GM19372 (cell line): ENCODE measurements at regions not wholly inside any gene's neighbourhood (a gene's known extent, or its start where the extent isn't known, plus 50 kb on each side); places are given as distances from the start of the nearest gene placed in this dataset.
A peak's percentile ranks its signal among the peaks of the same experiment; 100 is the strongest.

ENCODE experiments used
- ATAC-seq: cut with Tn5 transposase; IDR thresholded peaks from one replicate; pipeline ENCODE4 v1.9.1; 2021; ENCODE audit warnings: mild to moderate bottlenecking, low read depth, moderate library complexity; ENCODE audit not compliant: unreplicated experiment

- ATAC-seq = no peak
Measured at GRCh38 chr4:81375745-81376144, 96.0 kb downstream of the RASGEF1B start.

- ATAC-seq = no peak
Measured at GRCh38 chr4:81369886-81370285, 101.8 kb downstream of the RASGEF1B start.

- no peak for ATAC-seq
Measured at GRCh38 chr4:81366779-81367178, 104.9 kb downstream of the RASGEF1B start.

GRCh38 chr4:81360737-81361136, 111.0 kb downstream of the RASGEF1B start:
- no peak for ATAC-seq

- ATAC-seq = no peak
Measured at GRCh38 chr4:81359207-81359606, 112.5 kb downstream of the RASGEF1B start.

- ATAC-seq = no peak
Measured at GRCh38 chr4:81358154-81358553, 113.6 kb downstream of the RASGEF1B start.

- ATAC-seq = no peak
Measured at GRCh38 chr4:81356621-81357020, 115.1 kb downstream of the RASGEF1B start.

- no peak for ATAC-seq
Measured at GRCh38 chr4:81355136-81355535, 116.6 kb downstream of the RASGEF1B start.

- ATAC-seq = no peak
Measured at GRCh38 chr4:81353861-81354260, 117.8 kb downstream of the RASGEF1B start.

GRCh38 chr4:81352446-81352835, 119.3 kb downstream of the RASGEF1B start:
- ATAC-seq = no peak

- ATAC-seq = peak; percentile 84
Measured at GRCh38 chr4:81351654-81352445, 119.9 kb downstream of the RASGEF1B start.

- no peak for ATAC-seq
Measured at GRCh38 chr4:81350040-81350439, 121.7 kb downstream of the RASGEF1B start.

GRCh38 chr4:81348778-81349094, 123.0 kb downstream of the RASGEF1B start:
- ATAC-seq = no peak

GRCh38 chr4:81348086-81348777, 123.5 kb downstream of the RASGEF1B start:
- no peak for ATAC-seq

- ATAC-seq = no peak
Measured at GRCh38 chr4:81346719-81347118, 125.0 kb downstream of the RASGEF1B start.

GRCh38 chr4:81343536-81343935, 128.2 kb downstream of the RASGEF1B start:
- no peak for ATAC-seq

GRCh38 chr4:81343046-81343445, 128.0 kb upstream of the PRKG2 start:
- ATAC-seq = no peak

GRCh38 chr4:81337211-81337610, 122.2 kb upstream of the PRKG2 start:
- ATAC-seq = no peak

- ATAC-seq = no peak
Measured at GRCh38 chr4:81335122-81335912, 120.3 kb upstream of the PRKG2 start.

GRCh38 chr4:81330018-81330417, 115.0 kb upstream of the PRKG2 start:
- ATAC-seq = no peak

- ATAC-seq = no peak
Measured at GRCh38 chr4:81326581-81326980, 111.6 kb upstream of the PRKG2 start.
